Activated CD4-positive, alpha-beta T cell treated with anti-CD3 and anti-CD28 coated beads for 4 hours (primary cell): ENCODE measurements at regions not wholly inside any gene's neighbourhood (a gene's known extent, or its start where the extent isn't known, plus 50 kb on each side); places are given as distances from the start of the nearest gene placed in this dataset.
"Not testable (repeated sequence)": the region's sequence is repeated elsewhere in the genome, so short reads cannot be mapped to it uniquely, and the experiment has no call there.

ENCODE experiments used
- DNase-seq, 2 donors: peaks; one replicate each; pipeline ENCODE4 v3.0.0-alpha.2; 2020

DNA sequence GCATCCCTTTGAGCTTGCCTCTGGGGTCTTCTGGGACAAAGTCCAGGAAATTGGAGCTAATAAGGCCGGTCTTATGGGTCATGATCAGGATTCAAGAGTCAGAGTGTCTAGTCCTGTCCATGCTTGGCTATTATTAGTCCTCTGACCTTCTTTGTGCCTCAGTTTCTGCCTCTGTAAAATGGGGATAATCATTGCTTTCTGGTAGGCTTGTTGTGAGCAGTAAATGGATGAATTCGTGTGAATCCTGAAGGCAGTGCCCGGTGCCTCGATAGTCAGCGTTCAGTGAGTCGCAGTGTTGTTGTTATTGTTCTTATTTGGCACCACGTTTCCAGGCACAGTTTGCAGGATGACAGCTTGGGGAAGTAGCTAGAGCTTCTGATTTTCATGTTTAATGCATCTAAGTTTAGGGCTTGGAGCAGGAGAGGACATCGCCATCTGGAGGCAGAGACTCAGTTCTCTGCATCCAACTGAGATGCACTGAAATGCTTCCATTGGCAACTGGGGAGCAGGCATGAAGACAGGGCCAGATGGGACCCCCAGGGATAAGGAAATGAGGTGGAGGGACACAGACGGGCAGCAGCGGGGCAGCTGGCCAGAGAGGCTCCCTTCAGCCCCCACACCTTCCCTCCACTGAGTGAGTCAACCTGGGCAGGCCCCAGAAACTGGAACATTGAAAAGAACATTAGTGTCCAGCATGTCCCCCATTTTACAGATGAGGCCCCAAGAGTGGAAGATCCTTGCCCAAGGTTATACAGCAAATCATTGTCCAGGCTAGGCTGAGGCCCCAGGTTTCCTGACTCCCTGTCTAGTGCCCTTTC lies 160.3 kb downstream of the PTPRU start:
- DNase-seq, result no peak

- no peak for DNase-seq
Observed at GRCh38 chr1:29395736-29396437, 159.6 kb downstream of the PTPRU start.

- no peak for DNase-seq
Observed at GRCh38 chr1:29394521-29395225, 158.4 kb downstream of the PTPRU start.

GRCh38 chr1:29393451-29393826 lies 157.1 kb downstream of the PTPRU start:
- no peak for DNase-seq

GRCh38 chr1:29392486-29393450 lies 156.4 kb downstream of the PTPRU start:
- no peak for DNase-seq

GRCh38 chr1:29392036-29392435 lies 155.7 kb downstream of the PTPRU start:
- DNase-seq, result no peak

GRCh38 chr1:29391362-29391880 lies 155.1 kb downstream of the PTPRU start:
- no peak for DNase-seq

DNA sequence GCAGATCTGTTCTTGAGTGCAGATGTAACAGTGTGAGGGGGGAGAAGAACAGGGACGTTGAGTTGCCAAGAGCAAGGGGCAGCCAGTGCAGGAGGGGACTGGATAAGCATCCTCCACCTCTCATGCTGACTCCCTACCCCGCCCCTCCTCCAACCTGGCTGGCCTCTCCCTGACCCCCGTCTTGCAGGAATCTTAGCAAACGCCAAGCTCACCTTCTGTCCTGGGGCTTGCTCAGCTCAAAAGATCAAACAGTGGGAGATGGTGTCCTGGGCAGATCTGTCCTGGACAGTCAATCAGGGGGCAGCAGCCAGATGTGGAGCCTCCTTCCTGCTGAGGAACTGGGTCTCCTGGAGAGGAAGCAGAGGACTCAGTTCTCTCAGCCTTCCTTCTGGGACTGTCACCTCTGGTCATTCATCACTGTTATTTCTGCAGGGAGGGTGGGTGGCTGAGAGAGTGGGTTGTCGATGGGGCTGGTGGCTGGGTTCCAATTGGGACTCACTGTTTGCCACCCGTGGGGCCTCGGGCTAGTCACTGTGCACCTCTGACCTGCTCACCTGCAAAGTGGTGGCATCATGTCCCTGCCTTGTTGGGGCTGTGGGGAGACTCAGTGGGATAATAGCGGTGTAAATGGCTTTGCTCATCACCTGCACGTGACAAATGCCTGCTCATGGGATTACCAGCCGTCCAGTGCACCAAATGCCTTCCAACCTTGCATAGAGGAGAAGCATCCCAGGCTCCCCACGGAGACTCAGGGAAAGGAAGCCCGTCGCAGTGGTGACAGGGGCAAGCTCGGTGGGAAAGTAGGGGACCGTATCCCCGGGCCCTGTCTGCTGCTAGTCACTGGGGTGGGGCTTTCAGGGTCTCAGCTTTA lies 154.4 kb downstream of the PTPRU start:
- DNase-seq, result no peak

- DNase-seq, result no peak
Observed at GRCh38 chr1:29390075-29390474, 153.8 kb downstream of the PTPRU start.

- no peak for DNase-seq
Observed at GRCh38 chr1:29389533-29390041, 153.3 kb downstream of the PTPRU start.

- DNase-seq, result no peak
Observed at GRCh38 chr1:29388884-29389283, 152.6 kb downstream of the PTPRU start.

- DNase-seq, result no peak
Observed at GRCh38 chr1:29388170-29388569, 151.8 kb downstream of the PTPRU start.

DNA sequence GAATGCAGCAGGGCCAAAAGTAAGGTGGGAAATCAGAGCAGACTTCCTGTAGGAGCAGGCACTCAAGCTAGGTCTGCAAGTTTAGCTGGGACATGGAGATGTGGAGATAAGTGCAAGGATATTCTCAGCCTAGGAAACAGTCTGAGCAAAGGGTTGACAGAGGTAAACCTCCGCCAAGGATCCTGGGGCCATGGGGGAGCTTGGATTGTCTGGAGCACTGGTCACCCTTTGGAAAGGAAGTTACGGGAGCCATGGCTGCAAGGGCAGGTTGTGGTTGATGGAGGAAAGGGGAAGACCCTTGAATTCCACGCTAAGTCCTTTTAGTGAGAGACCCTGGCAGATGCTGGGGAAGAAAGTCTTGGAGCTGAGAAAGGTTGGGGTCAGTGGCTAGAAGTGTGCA lies 150.9 kb downstream of the PTPRU start:
- no peak for DNase-seq

DNA sequence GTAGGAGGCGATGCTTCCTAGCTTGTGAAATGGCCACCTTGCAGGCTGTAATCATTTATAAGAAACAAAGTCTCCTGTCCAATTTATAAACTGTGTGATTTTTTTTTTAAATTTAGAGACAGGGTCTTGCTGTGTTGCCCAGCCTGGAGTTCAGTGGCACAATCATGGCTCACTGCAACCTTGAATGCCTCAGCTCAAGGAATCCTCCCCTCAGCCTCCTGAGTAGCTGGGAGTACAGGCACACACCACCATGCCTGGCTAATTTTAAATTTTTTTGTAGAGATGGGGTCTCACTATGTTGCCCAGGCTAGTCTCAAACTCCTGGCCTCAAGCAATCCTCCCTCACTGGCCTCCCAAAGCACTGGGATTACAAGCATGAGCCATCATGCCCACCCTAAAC lies 150.1 kb downstream of the PTPRU start:
- DNase-seq, result not testable (repeated sequence)

- DNase-seq, result no peak
Observed at GRCh38 chr1:29385966-29386365, 149.6 kb downstream of the PTPRU start.

DNA sequence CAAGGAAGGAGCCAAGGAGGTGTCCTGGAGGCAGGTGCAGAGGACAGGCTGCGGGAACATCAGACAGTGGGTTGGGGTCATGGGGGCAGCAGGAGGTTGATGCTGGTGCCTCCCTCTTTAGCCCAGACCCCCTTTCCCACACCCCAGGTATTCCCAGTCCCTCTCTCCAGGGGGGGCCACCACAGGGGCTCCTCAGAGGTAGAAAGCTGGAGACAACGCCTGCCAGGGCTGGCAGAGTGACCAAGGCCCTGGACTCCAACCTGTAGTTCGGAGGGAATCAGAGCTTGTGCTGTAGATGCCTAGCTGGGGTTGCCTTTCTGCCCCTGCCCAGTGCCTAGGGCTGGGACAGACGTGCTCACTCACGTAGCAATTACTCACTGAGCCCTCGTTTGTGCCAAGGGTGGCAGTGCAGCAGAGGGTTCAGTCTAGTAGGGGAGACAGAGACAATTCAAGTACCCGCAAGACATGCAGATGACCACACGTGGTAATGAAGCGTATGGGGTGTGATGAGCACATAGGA lies 148.2 kb downstream of the PTPRU start:
- no peak for DNase-seq

GRCh38 chr1:29383746-29384371 lies 147.5 kb downstream of the PTPRU start:
- DNase-seq, result no peak

DNA sequence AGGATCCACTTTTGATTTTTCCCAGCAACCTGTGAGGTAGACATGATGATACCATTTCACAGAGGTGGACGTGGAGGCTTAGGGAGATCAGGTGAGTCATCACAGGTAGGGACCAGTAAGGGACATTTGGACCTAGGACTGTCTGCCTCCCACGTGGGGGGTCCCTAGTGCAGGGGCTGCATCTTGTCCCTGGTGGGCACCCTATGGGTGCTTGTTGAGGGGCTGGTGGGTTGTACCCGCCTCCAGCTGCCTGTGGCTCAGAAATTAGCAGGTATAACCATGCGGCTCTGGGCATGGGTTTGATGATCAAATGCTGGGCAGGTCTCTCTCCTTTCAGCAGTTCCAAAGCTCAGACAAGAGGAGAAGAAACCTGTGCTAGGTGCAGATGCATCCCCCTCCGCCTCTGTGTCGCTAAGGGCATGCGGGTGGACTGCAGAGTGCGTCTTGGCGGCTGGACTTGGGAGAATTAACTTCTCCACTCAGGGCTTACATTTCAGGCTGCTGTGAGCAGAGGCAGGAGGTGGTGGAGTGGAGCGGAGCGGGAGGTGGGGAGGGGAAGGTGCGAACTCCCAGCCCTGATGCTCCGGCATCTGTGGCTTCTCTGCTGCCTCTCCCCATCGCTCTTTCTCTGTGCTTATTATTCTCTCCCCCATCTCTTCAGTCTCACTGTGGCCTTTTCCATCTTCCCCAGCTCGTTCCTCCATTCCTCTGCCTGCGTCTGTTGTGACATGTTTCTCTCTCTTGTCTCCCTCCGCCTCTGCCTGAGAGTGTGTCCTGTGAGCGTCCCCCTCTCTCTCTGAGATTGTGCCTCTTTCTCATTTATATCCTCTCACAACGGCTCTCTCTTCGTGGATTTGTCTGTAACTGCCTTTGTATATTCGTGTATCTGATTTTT lies 146.8 kb downstream of the PTPRU start:
- DNase-seq, result no peak

- DNase-seq, result no peak
Observed at GRCh38 chr1:29381426-29381825, 145.1 kb downstream of the PTPRU start.
